HT1080 (cell line): ENCODE measurements at regions not wholly inside any gene's neighbourhood (a gene's known extent, or its start where the extent isn't known, plus 50 kb on each side); places are given as distances from the start of the nearest gene placed in this dataset.

Experiments used
- DNase-seq: peaks from one replicate; pipeline ENCODE4 v3.0.0-alpha.2; 2015; ENCODE audit warnings: low read depth

GRCh38 chr13:106433066-106433465, 102.4 kb downstream of the EFNB2 start:
- DNase-seq, result no peak

GRCh38 chr13:106432636-106433035, 102.8 kb downstream of the EFNB2 start:
- DNase-seq, result peak; percentile 22

GRCh38 chr13:106426909-106427308, 108.6 kb downstream of the EFNB2 start:
- DNase-seq, result no peak

- no peak for DNase-seq
These were observed 109.8 kb downstream of the EFNB2 start for GRCh38 chr13:106425661-106426060.

GRCh38 chr13:106424805-106425204, 110.7 kb downstream of the EFNB2 start:
- no peak for DNase-seq

- DNase-seq, result no peak
These were observed 111.9 kb downstream of the EFNB2 start for GRCh38 chr13:106423530-106423929.

GRCh38 chr13:106418556-106418955, 116.9 kb downstream of the EFNB2 start:
- DNase-seq, result no peak

GRCh38 chr13:106417467-106418110, 117.9 kb downstream of the EFNB2 start:
- DNase-seq, result no peak

GRCh38 chr13:106416645-106417044, 118.8 kb downstream of the EFNB2 start:
- DNase-seq, result no peak

- no peak for DNase-seq
These were observed 119.5 kb downstream of the EFNB2 start for GRCh38 chr13:106415971-106416370.

- DNase-seq, result no peak
These were observed 120.0 kb downstream of the EFNB2 start for GRCh38 chr13:106415442-106415841.

- peak; percentile 56 for DNase-seq
These were observed 128.1 kb downstream of the EFNB2 start for GRCh38 chr13:106407338-106407737.

GRCh38 chr13:106405731-106406130, 129.7 kb downstream of the EFNB2 start:
- DNase-seq, result no peak

GRCh38 chr13:106403280-106403679, 132.2 kb downstream of the EFNB2 start:
- no peak for DNase-seq

- no peak for DNase-seq
These were observed 132.6 kb downstream of the EFNB2 start for GRCh38 chr13:106402866-106403265.

GRCh38 chr13:106401081-106401480, 134.4 kb downstream of the EFNB2 start:
- DNase-seq, result no peak

GRCh38 chr13:106400289-106400688, 135.2 kb downstream of the EFNB2 start:
- DNase-seq, result no peak

GRCh38 chr13:106398289-106398688, 137.2 kb downstream of the EFNB2 start:
- DNase-seq, result no peak

- peak; percentile 26 for DNase-seq
These were observed 141.7 kb downstream of the EFNB2 start for GRCh38 chr13:106393776-106394175.

- no peak for DNase-seq
These were observed 143.8 kb downstream of the EFNB2 start for GRCh38 chr13:106391681-106392080.

- no peak for DNase-seq
These were observed 144.2 kb downstream of the EFNB2 start for GRCh38 chr13:106391271-106391670.

GRCh38 chr13:106390367-106390766, 145.1 kb downstream of the EFNB2 start:
- DNase-seq, result no peak

GRCh38 chr13:106385654-106386053, 149.8 kb downstream of the EFNB2 start:
- DNase-seq, result no peak

- DNase-seq, result no peak
These were observed 150.9 kb downstream of the EFNB2 start for GRCh38 chr13:106384516-106384915.
